ENCODE measurements at regions not wholly inside any gene's neighbourhood (a gene's known extent, or its start where the extent isn't known, plus 50 kb on each side); places are given as distances from the start of the nearest gene placed in this dataset.

DNA sequence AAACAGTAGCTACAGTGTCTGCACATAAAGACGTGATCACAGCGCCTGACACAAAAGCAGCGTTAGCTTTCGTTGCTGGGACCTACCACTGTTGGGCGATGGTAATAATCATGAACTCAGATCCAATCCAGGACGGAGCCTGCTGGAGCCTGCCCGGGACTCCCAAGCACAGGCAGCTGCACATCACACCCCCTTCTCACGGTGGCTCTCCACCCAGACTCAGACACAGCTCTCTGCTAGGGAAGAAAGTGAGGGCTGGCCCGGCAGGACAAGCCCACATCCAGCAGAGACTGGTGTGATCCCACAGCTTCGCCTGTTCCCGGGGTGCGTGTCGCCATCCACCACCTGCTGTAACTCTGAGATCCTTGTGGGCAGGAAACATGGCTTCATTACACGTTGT lies 49.9 kb upstream of the FOXN3 start:
- TF ChIP-seq, protein P1, sequence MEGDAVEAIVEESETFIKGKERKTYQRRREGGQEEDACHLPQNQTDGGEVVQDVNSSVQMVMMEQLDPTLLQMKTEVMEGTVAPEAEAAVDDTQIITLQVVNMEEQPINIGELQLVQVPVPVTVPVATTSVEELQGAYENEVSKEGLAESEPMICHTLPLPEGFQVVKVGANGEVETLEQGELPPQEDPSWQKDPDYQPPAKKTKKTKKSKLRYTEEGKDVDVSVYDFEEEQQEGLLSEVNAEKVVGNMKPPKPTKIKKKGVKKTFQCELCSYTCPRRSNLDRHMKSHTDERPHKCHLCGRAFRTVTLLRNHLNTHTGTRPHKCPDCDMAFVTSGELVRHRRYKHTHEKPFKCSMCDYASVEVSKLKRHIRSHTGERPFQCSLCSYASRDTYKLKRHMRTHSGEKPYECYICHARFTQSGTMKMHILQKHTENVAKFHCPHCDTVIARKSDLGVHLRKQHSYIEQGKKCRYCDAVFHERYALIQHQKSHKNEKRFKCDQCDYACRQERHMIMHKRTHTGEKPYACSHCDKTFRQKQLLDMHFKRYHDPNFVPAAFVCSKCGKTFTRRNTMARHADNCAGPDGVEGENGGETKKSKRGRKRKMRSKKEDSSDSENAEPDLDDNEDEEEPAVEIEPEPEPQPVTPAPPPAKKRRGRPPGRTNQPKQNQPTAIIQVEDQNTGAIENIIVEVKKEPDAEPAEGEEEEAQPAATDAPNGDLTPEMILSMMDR (IDR thresholded peaks at IDR 0.05; ENCODE audit: low read length) = no peak
- no peak for TF ChIP-seq EZH2 (IDR thresholded peaks at IDR 0.05; ENCODE audit: borderline replicate concordance, low read length)

All from OCI-LY1 (cell line).